ENCODE measurements at regions not wholly inside any gene's neighbourhood (a gene's known extent, or its start where the extent isn't known, plus 50 kb on each side); places are given as distances from the start of the nearest gene placed in this dataset.

DNA sequence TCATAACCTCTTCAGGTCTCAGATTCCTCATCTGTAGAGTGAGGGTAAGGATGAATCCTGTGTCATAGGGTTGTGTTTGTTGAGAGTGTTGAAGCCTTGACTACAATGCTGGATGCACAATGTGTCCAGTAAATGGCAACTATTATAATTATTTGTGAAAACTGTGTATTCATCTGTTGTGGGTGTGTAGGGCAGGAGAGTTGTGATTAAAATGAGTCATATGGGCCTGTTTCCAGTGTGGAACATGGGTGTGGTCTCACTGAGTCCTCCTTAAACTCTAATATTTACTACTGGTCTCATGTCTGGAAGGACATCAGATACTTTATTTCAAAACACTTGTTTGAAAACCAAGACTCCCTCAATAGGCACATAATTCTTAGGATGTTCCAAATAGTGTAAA lies 208.5 kb upstream of the CASK start:
- TF ChIP-seq CTCF (IDR thresholded peaks at IDR 0.05; ENCODE audit: insufficient read depth, low read length, poor library complexity, severe bottlenecking) = no peak
- no peak for TF ChIP-seq EZH2phosphoT487 (conservative IDR thresholded peaks at IDR 0.05; ENCODE audit: low read length)

Data from SU-DHL-6 (cell line).